ENCODE measurements at regions not wholly inside any gene's neighbourhood (a gene's known extent, or its start where the extent isn't known, plus 50 kb on each side); places are given as distances from the start of the nearest gene placed in this dataset.

GRCh38 chr13:79625517-79625916 is 144.6 kb downstream of the NDFIP2 start:
- peaks cover 4% of the 10 kb centered on the region for H3K27me3 Mint-ChIP-seq (ENCODE audit: insufficient read depth)
- H3K4me3 Mint-ChIP-seq, result no peak overlapping the region
- no peak overlapping the region for H3K27ac ChIP-seq (ENCODE audit: low read depth, low read length)
- H3K4me3 ChIP-seq (ENCODE audit: low read length), result no peak overlapping the region
- H3K27ac Mint-ChIP-seq, result no peak overlapping the region
- no peaks in the 10 kb centered on the region for H3K9me3 Mint-ChIP-seq
- H3K4me1 ChIP-seq (ENCODE audit: control insufficient read depth, insufficient read depth, low read length), result no peaks in the 10 kb centered on the region
- DNase-seq, result no peak
- no peaks in the 10 kb centered on the region for H3K36me3 ChIP-seq (ENCODE audit: control insufficient read depth, insufficient read depth, low read length)
- H3K9me3 ChIP-seq (ENCODE audit: control insufficient read depth, low read length), result no peaks in the 10 kb centered on the region
- no peak overlapping the region for H3K9ac ChIP-seq (ENCODE audit: extremely low read depth, low read length, poor library complexity, severe bottlenecking)
- no peak for TF ChIP-seq CTCF (conservative IDR thresholded peaks at IDR 0.05)
- H3K36me3 Mint-ChIP-seq (ENCODE audit: low read depth), result no peaks in the 10 kb centered on the region
- WGBS, 2 experiments (ENCODE audit: insufficient coverage in 1 of 2, insufficient read length in 1 of 2), result 90% methylated on average over 1 of the region's 1 CpG; no CpG with 5 or more reads in 1 of the 2 experiments
- H3K4me1 Mint-ChIP-seq, result no peaks in the 10 kb centered on the region
- H3K27me3 ChIP-seq (ENCODE audit: control insufficient read depth, insufficient read depth, low read length, poor library complexity, severe bottlenecking), result no peaks in the 10 kb centered on the region

GRCh38 chr13:79621902-79622301 is 140.9 kb downstream of the NDFIP2 start:
- H3K36me3 ChIP-seq (ENCODE audit: control insufficient read depth, insufficient read depth, low read length), result no peaks in the 10 kb centered on the region
- no peak overlapping the region for H3K9ac ChIP-seq (ENCODE audit: extremely low read depth, low read length, poor library complexity, severe bottlenecking)
- H3K4me3 Mint-ChIP-seq, result no peak overlapping the region
- H3K4me3 ChIP-seq (ENCODE audit: low read length), result no peak overlapping the region
- H3K9me3 Mint-ChIP-seq, result no peaks in the 10 kb centered on the region
- 91 to 95% methylated on average over 2 of the region's 2 CpGs for WGBS, 2 experiments (ENCODE audit: insufficient coverage in 1 of 2, insufficient read length in 1 of 2)
- H3K4me1 ChIP-seq (ENCODE audit: control insufficient read depth, insufficient read depth, low read length), result no peaks in the 10 kb centered on the region
- H3K36me3 Mint-ChIP-seq (ENCODE audit: low read depth), result no peaks in the 10 kb centered on the region
- H3K27me3 ChIP-seq (ENCODE audit: control insufficient read depth, insufficient read depth, low read length, poor library complexity, severe bottlenecking), result no peaks in the 10 kb centered on the region
- H3K4me1 Mint-ChIP-seq, result no peaks in the 10 kb centered on the region
- no peak for DNase-seq
- no peak overlapping the region for H3K27ac Mint-ChIP-seq
- H3K27me3 Mint-ChIP-seq (ENCODE audit: insufficient read depth), result no peaks in the 10 kb centered on the region
- H3K9me3 ChIP-seq (ENCODE audit: control insufficient read depth, low read length), result no peaks in the 10 kb centered on the region
- TF ChIP-seq CTCF (conservative IDR thresholded peaks at IDR 0.05), result no peak
- no peak overlapping the region for H3K27ac ChIP-seq (ENCODE audit: low read depth, low read length)

- Mint-ChIP-seq H3K36me3 (ENCODE audit: low read depth) (no peaks in the 10 kb centered on the region), H3K4me1 (no peaks in the 10 kb centered on the region), H3K27ac (no peak overlapping the region), H3K9me3 (no peaks in the 10 kb centered on the region), H3K4me3 (no peak overlapping the region), H3K27me3 (ENCODE audit: insufficient read depth) (no peaks in the 10 kb centered on the region)
- H3K9me3 ChIP-seq (ENCODE audit: control insufficient read depth, low read length), result no peaks in the 10 kb centered on the region
- no peak for TF ChIP-seq CTCF (conservative IDR thresholded peaks at IDR 0.05)
- no peaks in the 10 kb centered on the region for H3K36me3 ChIP-seq (ENCODE audit: control insufficient read depth, insufficient read depth, low read length)
- no peak overlapping the region for H3K27ac ChIP-seq (ENCODE audit: low read depth, low read length)
- no peaks in the 10 kb centered on the region for H3K27me3 ChIP-seq (ENCODE audit: control insufficient read depth, insufficient read depth, low read length, poor library complexity, severe bottlenecking)
- 100% methylated on average over 1 of the region's 1 CpG; no CpG with 5 or more reads in 1 of the 2 experiments for WGBS, 2 experiments (ENCODE audit: insufficient coverage in 1 of 2, insufficient read length in 1 of 2)
- DNase-seq, result no peak
- no peaks in the 10 kb centered on the region for H3K4me1 ChIP-seq (ENCODE audit: control insufficient read depth, insufficient read depth, low read length)
- H3K9ac ChIP-seq (ENCODE audit: extremely low read depth, low read length, poor library complexity, severe bottlenecking), result no peak overlapping the region
- H3K4me3 ChIP-seq (ENCODE audit: low read length), result no peak overlapping the region
Observed at GRCh38 chr13:79621449-79621848, 140.5 kb downstream of the NDFIP2 start.
